IMR-90 (cell line): ENCODE measurements at regions not wholly inside any gene's neighbourhood (a gene's known extent, or its start where the extent isn't known, plus 50 kb on each side); places are given as distances from the start of the nearest gene placed in this dataset.

Experiments
- ATAC-seq: fragments of 200-7000 bp; cut with Tn5 transposase; 2 replicates; pipeline ENCODE4 v1.9.1; 2020; ENCODE audit warnings: low read depth, mild to moderate bottlenecking, moderate library complexity
- BruUV-seq: library from RNA; stranded (reverse); fragments of 400-500 nt; replicated peaks from 2 replicates; lab custom pipeline; 2021; lab: Mats Ljungman, UMichigan
- CTCF ChIA-PET: fragments of 300-600 bp; formaldehyde crosslinking; extraction: SDS; loops from one replicate; lab custom pipeline; 2021; ENCODE audit warnings: antibody characterized with exemption; lab: Yijun Ruan, JAX
- POLR2A ChIA-PET: fragments of 300-600 bp; sonication (Branson Sonifier 250); formaldehyde crosslinking; loops from one replicate; lab custom pipeline; 2022; ENCODE audit warnings: antibody characterized with exemption; ENCODE audit not compliant: unreplicated experiment; lab: Charles Lee
- DNase-seq: peaks from one replicate; pipeline ENCODE4 v3.0.0; 2013
- H2AFZ ChIP-seq: replicated peaks from 2 replicates; pipeline ENCODE3; 2013; ENCODE audit warnings: low read length, mild to moderate bottlenecking; ENCODE audit not compliant: poor library complexity
- H2AK5ac ChIP-seq: 2 replicates; pipeline ENCODE4 v1.6.1; 2013; ENCODE audit warnings: low read depth, low read length, inconsistent platforms
- H2AK9ac ChIP-seq: replicated peaks from 2 replicates; pipeline ENCODE3; 2013; ENCODE audit warnings: mild to moderate bottlenecking, low read depth, low read length, moderate library complexity; ENCODE audit not compliant: poor library complexity
- H2BK120ac ChIP-seq: 2 replicates; pipeline ENCODE4 v1.6.1; 2013; ENCODE audit warnings: low read depth, low read length, inconsistent platforms
- H2BK15ac ChIP-seq: 3 replicates; pipeline ENCODE4 v1.6.1; 2013; ENCODE audit warnings: low read depth, low read length, inconsistent platforms
- H2BK20ac ChIP-seq: 2 replicates; pipeline ENCODE4 v1.6.1; 2013; ENCODE audit warnings: low read depth, mild to moderate bottlenecking, inconsistent platforms, low read length, moderate library complexity
- H2BK5ac ChIP-seq: 2 replicates; pipeline ENCODE4 v1.6.1; 2013; ENCODE audit warnings: mild to moderate bottlenecking, low read depth, low read length, inconsistent platforms; ENCODE audit not compliant: poor library complexity, severe bottlenecking
- H3K14ac ChIP-seq: replicated peaks from 2 replicates; pipeline ENCODE4 v1.6.1; 2013; ENCODE audit warnings: low read depth, low read length, inconsistent platforms
- H3K18ac ChIP-seq: 2 replicates; pipeline ENCODE4 v1.6.1; 2013; ENCODE audit warnings: low read depth, low read length, control low read depth
- H3K23ac ChIP-seq: 2 replicates; pipeline ENCODE4 v1.6.1; 2013; ENCODE audit warnings: low read depth, low read length, inconsistent platforms
- H3K27ac ChIP-seq: 2 replicates; pipeline ENCODE4 v1.5.1; 2013; ENCODE audit warnings: mild to moderate bottlenecking, control low read depth, low read length; ENCODE audit not compliant: insufficient read depth
- H3K27me3 ChIP-seq: 2 replicates; pipeline ENCODE4 v1.6.1; 2013; ENCODE audit warnings: low read length; ENCODE audit not compliant: control insufficient read depth, insufficient read depth
- H3K36me3 ChIP-seq: 2 replicates; pipeline ENCODE4 v1.6.1; 2013; ENCODE audit warnings: low read length, mixed read lengths; ENCODE audit not compliant: control insufficient read depth, insufficient read depth
- H3K4ac ChIP-seq: 2 replicates; pipeline ENCODE4 v1.6.1; 2013; ENCODE audit warnings: low read depth, low read length, inconsistent platforms
- H3K4me1 ChIP-seq: 2 replicates; pipeline ENCODE4 v1.6.1; 2013; ENCODE audit warnings: low read length, mixed read lengths; ENCODE audit not compliant: control insufficient read depth, insufficient read depth
- H3K4me2 ChIP-seq: 2 replicates; pipeline ENCODE4 v1.6.1; 2013; ENCODE audit warnings: low read depth, mild to moderate bottlenecking, control low read depth, low read length, moderate library complexity
- H3K4me3 ChIP-seq: 2 replicates; pipeline ENCODE4 v1.5.1; 2013; ENCODE audit warnings: low read depth, mild to moderate bottlenecking, control low read depth, low read length, moderate library complexity; ENCODE audit not compliant: insufficient read depth
- H3K56ac ChIP-seq: 2 replicates; pipeline ENCODE4 v1.6.1; 2013; ENCODE audit warnings: low read length, inconsistent platforms; ENCODE audit not compliant: insufficient read depth; ENCODE audit errors: extremely low read depth
- H3K79me1 ChIP-seq, 2 experiments: 2 replicates each; pipeline ENCODE4 v1.6.1; 2013; ENCODE audit warnings: low read length in 2 of 2, inconsistent platforms in 1 of 2, low read depth in 1 of 2
- H3K9ac ChIP-seq: 2 replicates; pipeline ENCODE4 v1.6.1; 2013; ENCODE audit warnings: low read depth, low read length, control low read depth
- H3K9me1 ChIP-seq: 2 replicates; pipeline ENCODE4 v1.6.1; 2013; ENCODE audit warnings: low read length, inconsistent platforms; ENCODE audit not compliant: insufficient read depth
- H3K9me3 ChIP-seq: 2 replicates; pipeline ENCODE4 v1.6.1; 2013; ENCODE audit warnings: low read length; ENCODE audit not compliant: control insufficient read depth, insufficient read depth
- H4K20me1 ChIP-seq: 2 replicates; pipeline ENCODE4 v1.6.1; 2013; ENCODE audit warnings: low read length, inconsistent platforms; ENCODE audit not compliant: insufficient read depth
- H4K5ac ChIP-seq: 2 replicates; pipeline ENCODE4 v1.6.1; 2013; ENCODE audit warnings: mild to moderate bottlenecking, low read depth, low read length, control low read depth
- H4K8ac ChIP-seq, 2 experiments: 2 replicates each; pipeline ENCODE4 v1.6.1; 2013; ENCODE audit warnings: low read depth in 2 of 2, low read length in 2 of 2, control low read depth in 1 of 2, inconsistent platforms in 1 of 2
- H4K91ac ChIP-seq: 2 replicates; pipeline ENCODE4 v1.6.1; 2013; ENCODE audit warnings: low read depth, low read length, inconsistent platforms; ENCODE audit not compliant: insufficient read depth
- CEBPB ChIP-seq: IDR thresholded peaks from 2 replicates; pipeline ENCODE4 v1.6.1; 2012; ENCODE audit warnings: low read depth, low read length, improper control_type of control experiment
- CTCF ChIP-seq: conservative IDR thresholded peaks from 2 replicates; pipeline ENCODE4 v1.5.1; 2012; ENCODE audit warnings: mild to moderate bottlenecking, low read depth, low read length, improper control_type of control experiment
- ELK1 ChIP-seq: fragments of 150-350 bp; IDR thresholded peaks from 2 replicates; pipeline ENCODE4 v1.6.1; 2016; ENCODE audit warnings: low read depth, mild to moderate bottlenecking, low read length, moderate library complexity, borderline replicate concordance
- MAFK ChIP-seq: IDR thresholded peaks from 2 replicates; pipeline ENCODE4 v1.6.1; 2012; ENCODE audit warnings: low read depth, low read length, improper control_type of control experiment
- RCOR1 ChIP-seq: IDR thresholded peaks from 2 replicates; pipeline ENCODE4 v1.6.1; 2012; ENCODE audit warnings: mild to moderate bottlenecking, low read length, improper control_type of control experiment; ENCODE audit not compliant: insufficient replicate concordance
- USF2 ChIP-seq: fragments of 150-350 bp; IDR thresholded peaks from 2 replicates; pipeline ENCODE4 v1.6.1; 2017; ENCODE audit warnings: mild to moderate bottlenecking, antibody characterized with exemption, low read length, low read depth
- WGBS, 2 experiments: methylation state at CpG; one replicate each; pipeline versions ENCODE4 v1.1.5 to v1.1.7; 2013; ENCODE audit warnings: missing lambda C conversion rate in 2 of 2; ENCODE audit not compliant: insufficient read length in 1 of 2; ENCODE audit errors: extremely low coverage in 2 of 2; 5-methylcytosine and 5-hydroxymethylcytosine counted together
- dilution Hi-C: fragments of 300-500 bp; cut with HindIII; formaldehyde crosslinking; loops from one replicate; pipeline ENCODE4 v1.14.3; 2018; ENCODE audit warnings: low sequenced_read_pairs; ENCODE audit not compliant: unreplicated experiment
- in situ Hi-C: fragments of 300-500 bp; cut with MboI; formaldehyde crosslinking; loops from 3 replicates; pipeline ENCODE4 v1.14.3; 2019; ENCODE audit warnings: low sequenced_read_pairs, inconsistent platforms, mixed read lengths
- intact Hi-C: fragments of 100-400 bp; cut with micrococcal nuclease; formaldehyde crosslinking; loops from 2 replicates; pipeline ENCODE4 v1.10.0; 2022

GRCh38 chr18:39259736-39260135 is 1694.1 kb upstream of the CELF4 start:
- Histone ChIP-seq H3K23ac (no peak overlapping the region), H3K4me3 (no peak overlapping the region), H3K9me3 (no peaks in the 10 kb centered on the region), H3K56ac (no peak overlapping the region), H2BK5ac (no peak overlapping the region), H2AK9ac (no peak overlapping the region), H3K18ac (no peak overlapping the region), H4K20me1 (no peaks in the 10 kb centered on the region), H3K27me3 (no peaks in the 10 kb centered on the region), H3K14ac (no peak overlapping the region), H4K5ac (no peak overlapping the region), H3K79me1 (no peaks in the 10 kb centered on the region), H3K36me3 (no peaks in the 10 kb centered on the region), H2AFZ (no peak overlapping the region), H4K8ac (no peak overlapping the region), H3K9me1 (no peaks in the 10 kb centered on the region), H2AK5ac (no peak overlapping the region), H3K4ac (no peak overlapping the region), H3K4me1 (no peaks in the 10 kb centered on the region), H2BK20ac (no peak overlapping the region), H3K27ac (no peak overlapping the region), H3K4me2 (no peak overlapping the region), H2BK15ac (no peak overlapping the region), H2BK120ac (no peak overlapping the region), H3K9ac (no peak overlapping the region), H4K91ac (no peak overlapping the region)
- no peak for TF ChIP-seq RCOR1
- TF ChIP-seq ELK1: no peak
- no peak for TF ChIP-seq MAFK
- TF ChIP-seq CTCF: no peak
- no peak for TF ChIP-seq USF2
- no peak for TF ChIP-seq CEBPB
- CTCF ChIA-PET: no interaction called here
- POLR2A ChIA-PET: no interaction called here
- in situ Hi-C loops: no loop called here
- ATAC-seq: no peak
- DNase-seq: no peak
- no CpG with 5 or more reads among the region's 1 CpG for WGBS, 2 experiments
- dilution Hi-C loops: no loop called here
- no TSS peak for BruUV-seq
- intact Hi-C loops: no loop called here
